Fibroblast of skin of abdomen (primary cell): ENCODE measurements at regions not wholly inside any gene's neighbourhood (a gene's known extent, or its start where the extent isn't known, plus 50 kb on each side); places are given as distances from the start of the nearest gene placed in this dataset.

Experiments used
- DNase-seq: peaks from one replicate; pipeline ENCODE4 v3.0.0-alpha.2; 2013

DNA sequence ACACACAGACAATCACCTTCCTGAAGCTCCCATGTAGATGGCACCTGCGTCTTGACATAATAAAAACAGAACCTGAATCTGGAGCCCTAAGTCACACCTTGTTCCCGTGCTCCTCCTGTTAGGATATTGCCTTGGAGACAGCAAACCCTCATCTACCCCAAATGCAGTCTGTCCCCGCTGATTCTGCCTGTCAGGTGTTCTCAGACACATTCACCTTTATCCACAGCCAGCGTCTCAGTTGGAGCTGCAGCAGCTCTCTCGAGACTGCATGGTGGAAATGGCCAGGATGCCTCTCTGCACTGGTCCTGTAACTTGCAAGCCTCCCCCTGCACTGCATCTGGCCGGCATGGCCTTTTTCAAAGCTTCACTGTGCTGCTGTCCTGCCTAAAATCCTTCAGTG lies 218.0 kb upstream of the ZNF32 start:
- no peak for DNase-seq

DNA sequence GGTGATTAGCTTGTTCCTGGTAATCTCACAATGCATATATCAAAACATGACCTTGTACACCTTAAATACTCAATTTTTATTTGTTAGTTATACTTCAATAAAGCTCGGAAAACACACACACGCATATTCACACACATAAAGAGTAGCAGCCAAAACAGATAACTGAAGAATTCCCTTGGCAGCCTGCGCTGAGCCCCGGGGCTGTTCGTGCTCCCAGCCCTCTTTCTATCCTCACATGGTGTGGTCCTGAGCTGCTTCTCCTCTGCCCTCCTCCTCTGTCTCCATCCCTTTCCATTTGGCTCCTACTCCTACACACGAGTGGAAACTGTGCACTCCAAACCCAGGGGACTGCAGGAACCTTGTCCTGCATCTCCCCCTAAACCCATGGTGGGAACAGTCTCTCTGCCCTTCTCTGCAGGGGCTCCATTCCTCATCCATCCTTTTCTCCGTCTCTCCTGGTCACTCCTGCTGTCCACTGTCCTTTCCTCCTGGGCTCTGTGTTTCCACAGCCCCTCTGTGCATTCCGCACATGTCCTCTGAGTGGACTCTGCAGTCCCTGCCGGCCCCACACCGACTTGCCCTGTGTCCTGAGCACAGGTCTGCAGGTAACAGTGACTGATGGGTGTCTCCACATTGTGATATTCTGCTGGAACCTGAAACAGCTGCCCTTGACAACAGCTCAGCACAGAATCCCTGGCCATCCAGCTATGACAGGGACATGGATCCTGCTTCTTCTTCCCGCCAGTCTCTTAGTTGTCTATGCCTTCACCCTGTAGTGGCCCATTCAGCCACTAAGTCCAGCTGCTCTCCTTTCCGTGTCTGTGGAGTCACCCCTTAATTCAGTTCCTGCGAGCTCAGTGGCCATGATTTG lies 216.8 kb upstream of the ZNF32 start:
- DNase-seq, result no peak

DNA sequence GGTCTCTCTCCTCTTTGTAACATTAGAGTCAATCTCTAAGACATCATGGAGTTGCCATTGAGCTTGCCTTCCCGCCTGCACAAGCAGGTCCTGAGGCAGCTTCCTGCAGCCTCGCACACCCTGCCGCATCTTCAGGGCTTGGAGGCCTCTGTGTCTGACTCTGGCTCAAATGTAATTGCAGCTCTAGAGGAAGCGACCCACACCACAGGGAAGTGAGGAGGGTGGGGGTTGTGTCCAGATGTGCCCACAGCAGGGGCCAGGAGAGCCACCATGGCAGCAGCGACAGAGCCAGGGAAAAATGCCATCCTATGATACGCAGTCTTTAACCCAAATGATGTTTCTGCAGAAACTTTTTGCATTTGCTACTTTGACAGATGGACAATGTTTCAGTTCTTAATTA lies 216.0 kb upstream of the ZNF32 start:
- DNase-seq, result no peak

DNA sequence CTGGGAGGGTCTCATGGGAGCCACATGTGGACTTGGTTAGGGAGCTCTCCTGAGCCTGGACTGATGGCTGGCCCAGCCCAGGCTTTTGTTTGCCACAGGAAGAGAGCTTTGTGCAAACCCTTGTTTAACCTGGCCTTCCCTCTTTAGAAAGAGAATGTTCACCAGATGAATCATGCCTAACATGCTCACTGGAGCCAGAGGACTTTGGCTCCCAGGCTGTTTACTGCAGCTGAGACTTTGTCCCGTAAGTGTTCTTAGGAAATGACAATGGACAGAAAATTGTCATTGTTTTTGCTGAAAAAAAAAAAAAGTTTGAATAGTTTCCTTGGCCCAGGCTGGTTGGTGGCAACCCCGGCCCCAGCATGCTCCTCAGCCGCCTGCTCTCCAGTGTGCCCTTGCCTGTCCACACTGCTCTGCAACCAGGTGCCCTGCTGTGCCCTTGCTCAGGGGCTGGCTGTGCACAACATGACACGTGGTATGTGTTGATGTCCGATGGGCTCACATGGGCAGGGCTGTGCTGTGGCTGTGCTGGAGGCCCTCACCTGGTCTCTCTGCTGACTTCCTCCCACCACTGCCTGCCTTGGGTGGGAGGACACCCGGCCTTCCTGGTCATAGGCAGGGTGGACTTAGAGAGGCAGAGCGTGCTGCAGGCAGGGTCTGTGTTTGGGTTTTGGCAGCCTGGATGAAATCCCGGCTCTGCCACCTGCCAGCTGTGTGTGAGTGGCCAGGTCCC lies 215.3 kb upstream of the ZNF32 start:
- DNase-seq, result peak; percentile 86

DNA sequence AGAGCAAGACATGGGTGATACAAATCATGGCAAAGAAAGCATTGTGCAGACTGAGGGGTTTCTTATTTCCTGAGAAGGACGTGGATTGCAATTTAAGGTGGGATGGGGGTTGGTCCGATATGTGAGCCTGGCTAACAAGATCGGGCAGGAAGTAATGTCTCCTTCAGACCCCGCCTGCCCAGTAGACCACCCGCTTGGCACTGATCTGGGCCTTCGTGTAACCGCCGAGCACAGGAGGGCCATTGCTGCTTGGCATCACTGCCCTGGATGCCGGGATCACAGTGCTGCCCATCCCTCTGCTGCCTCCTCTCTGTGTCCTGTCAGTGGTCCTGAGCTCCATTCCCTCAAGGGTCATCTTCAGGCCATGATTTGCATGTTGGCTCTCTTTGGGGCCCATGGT lies 214.6 kb upstream of the ZNF32 start:
- DNase-seq, result no peak

DNA sequence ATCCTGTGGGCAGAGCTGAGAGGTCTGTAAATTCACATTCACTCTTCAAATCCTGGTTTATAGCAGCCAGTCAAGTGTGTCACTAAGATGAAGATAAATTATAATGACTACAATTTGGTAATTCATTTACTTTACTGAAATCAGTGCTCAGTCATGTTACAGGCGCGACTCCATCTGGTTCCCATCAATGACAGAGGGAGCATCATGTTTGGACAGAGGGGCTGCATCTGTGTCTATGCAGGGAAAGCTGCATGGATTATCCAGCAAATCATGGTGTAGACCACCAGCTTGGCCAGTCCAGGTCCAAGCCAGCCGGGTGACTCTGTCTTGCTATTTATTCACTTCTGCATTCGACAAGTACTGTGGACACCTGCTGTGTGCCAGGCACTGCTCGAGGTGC lies 214.1 kb upstream of the ZNF32 start:
- no peak for DNase-seq

DNA sequence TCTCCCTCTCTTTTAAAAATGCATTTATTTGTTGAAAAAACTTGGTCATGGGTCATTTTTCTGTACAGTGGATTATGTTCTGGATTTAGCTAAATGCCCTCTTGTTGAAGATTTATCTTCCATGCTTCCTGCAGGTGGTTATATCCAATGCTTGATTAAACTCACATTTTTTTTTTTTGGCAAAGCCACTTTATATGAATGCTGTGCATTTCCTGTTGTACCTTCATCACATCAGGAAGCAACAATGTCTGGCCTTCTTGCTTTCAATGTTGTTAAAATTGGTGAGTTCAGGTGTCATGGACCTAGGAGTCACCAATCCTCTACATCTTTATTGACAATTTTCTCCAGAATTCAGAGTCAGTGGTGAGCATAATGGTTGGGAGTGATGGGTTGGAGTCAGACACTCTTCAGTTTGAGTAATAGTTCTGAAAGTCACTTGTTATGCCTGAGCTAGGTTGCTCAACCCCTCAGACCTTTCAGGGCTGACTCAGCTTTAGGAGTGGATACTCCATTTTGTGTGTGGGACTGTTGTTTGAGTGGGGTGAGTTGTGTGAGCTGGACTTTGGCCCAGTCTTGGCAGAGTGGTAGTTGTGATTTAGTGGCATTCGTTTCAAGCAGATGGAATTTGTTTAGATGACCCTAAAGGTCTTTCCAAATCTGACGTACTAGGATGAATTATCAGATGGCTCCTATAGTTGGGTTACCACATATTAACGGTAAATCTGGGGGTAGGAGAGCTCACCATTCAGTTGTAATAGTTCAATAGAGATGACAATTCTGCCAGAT lies 213.5 kb upstream of the ZNF32 start:
- peak; percentile 99 for DNase-seq

DNA sequence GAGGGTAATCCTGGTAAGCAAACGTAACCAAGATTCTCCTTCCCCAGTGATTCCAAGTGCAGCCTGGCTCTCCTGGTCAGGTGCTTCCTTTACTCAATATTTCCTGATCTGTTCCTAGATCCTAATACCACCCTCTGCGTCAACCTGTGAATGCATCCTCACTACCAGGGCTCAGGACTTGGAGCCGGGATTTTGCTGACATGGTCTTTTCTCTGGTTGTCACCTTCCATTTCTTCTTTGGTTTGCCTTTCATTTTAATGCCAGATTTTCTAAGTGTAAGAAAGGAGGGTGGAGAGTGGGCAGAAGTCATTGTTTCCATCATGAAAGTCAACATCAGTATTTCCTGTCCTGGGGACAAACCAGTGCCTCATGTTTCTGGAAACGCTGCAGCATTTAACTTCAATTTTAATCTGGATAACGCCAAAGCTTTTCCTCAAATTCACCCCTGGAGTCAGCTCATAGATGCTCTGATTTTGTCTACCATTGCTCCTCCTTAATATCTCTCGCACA lies 210.4 kb upstream of the ZNF32 start:
- no peak for DNase-seq

DNA sequence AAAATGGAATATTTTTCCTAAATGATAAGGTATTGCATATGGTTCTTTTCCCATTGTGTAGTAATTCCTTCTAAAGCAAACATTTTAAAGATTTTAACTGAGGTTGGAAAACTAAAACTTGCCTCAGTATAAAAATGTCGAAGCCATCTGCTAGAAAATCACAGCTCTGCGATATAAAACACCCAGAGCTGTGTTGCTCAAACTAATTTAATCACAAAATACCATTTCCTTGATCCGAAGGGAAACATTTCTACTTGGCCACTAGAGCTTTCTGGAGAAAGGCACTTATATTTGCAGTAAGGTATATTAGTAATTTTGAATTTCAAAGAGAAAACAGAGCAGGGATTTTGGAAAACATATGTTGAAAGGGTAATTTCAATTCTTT lies 209.2 kb upstream of the ZNF32 start:
- no peak for DNase-seq

DNA sequence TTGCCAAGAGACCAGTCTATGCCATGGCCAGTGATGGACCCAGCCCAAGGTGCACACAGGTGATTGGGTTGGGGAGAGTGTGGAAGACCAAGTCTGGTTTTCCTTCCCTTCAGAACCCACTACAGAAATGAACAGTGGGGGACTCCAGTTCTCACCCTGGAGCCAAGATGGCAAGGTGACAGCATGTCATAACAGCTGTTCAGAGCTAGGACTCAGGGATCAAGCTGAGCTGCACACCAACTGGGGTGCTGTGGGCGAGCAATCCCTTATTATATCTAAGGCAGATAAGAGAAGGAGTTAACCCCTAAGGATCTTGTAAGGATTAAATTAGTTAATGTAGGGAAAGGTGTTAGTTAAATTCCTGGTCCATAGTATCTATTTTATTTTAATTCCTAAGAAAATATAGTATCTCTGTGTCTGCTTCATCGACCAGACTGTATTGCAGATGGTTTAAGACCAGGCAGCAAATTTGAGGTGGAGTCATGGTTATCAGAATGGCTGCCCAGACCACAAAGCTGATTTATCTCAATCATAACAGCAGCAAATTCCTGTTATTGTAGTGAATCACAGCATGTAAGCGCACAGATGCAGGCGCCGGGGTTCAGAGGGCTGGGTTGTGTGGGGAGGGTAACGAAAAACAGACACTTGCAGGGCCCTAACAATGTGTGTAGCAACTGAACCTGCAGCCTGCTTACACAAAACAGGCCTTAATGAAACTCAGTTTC lies 208.7 kb upstream of the ZNF32 start:
- DNase-seq, result peak; percentile 96

DNA sequence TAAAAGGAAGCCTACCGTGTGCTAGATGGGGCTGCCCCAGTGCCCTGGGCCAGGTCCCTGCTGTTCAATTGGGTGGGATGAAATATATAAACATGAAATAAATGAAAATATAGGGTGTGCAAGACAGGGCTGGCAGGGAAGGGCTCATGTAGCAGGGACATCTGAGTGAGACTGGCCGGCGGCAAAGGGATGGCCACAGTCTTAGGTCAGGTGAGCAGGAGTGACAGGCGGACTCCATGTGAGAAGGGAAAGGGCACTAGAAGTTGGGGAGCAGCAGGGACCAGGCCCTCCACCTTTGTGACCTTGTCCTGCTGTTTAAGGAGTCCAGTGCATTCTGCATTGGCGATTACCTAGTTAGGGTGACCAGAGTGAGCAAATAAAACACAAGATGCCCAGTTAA lies 207.6 kb upstream of the ZNF32 start:
- no peak for DNase-seq

DNA sequence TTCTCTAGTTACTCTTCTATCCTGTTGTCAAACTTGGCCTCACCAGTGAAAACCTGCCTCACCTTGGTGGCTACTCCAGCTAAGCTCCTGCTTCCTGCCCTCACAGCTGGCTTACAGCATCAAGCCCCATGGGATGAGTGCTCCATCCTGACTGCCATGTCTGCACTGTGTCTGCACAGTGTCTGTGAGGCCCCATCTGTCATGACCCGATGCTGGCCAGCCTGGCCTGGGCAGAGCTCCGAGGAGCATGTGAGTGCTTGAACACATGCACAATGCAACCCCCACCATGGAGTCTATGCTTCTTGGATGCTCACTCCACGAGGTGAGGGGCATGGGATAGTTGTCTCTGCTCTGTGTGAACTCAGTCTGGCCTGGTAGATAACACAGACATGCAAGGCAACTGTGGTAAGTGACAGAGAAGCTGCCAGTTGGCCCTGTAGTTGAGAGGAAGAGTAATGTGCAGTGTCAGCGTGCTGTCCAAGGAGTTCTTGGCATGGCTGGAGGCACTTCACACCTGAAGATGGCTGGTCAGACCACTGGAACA lies 207.1 kb upstream of the ZNF32 start:
- no peak for DNase-seq

DNA sequence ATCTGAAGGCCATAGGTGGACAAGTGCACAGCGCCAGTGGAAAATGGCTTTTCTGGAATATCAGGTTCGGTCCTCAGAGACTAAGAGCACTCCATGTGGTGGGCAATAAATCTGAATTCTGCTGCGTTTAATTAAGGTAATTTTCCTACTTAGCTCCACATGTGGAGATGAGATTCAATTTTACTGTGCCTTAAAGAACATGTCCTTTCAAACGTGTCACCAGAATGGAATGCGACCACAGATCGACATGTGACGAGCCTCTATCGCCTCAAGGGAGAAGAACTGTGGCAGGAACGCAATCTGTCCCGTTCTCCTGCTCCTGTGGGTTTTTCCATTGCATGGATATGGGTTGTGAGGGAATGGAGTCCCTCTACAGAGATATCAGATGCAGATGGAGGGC lies 205.3 kb upstream of the ZNF32 start:
- peak; percentile 93 for DNase-seq

DNA sequence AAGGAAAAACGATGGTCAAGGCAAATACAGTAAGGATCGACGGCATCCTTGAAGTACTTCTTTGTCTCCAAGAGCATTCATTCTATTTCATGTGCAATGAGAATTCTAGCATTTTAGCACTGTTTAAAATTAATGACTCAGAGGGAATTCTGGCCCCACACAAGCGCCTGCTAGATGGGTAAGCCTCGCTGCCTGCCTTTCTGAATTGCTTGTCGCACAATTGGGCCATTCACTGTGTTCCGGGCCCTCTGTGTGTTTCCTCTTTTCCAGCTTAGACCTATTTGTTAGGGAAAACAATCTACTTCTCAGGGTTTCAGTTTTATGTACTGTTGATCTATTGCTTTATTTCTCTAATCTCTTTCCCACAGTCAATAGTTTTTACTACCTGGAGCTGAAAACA lies 204.7 kb upstream of the ZNF32 start:
- DNase-seq, result peak; percentile 35

DNA sequence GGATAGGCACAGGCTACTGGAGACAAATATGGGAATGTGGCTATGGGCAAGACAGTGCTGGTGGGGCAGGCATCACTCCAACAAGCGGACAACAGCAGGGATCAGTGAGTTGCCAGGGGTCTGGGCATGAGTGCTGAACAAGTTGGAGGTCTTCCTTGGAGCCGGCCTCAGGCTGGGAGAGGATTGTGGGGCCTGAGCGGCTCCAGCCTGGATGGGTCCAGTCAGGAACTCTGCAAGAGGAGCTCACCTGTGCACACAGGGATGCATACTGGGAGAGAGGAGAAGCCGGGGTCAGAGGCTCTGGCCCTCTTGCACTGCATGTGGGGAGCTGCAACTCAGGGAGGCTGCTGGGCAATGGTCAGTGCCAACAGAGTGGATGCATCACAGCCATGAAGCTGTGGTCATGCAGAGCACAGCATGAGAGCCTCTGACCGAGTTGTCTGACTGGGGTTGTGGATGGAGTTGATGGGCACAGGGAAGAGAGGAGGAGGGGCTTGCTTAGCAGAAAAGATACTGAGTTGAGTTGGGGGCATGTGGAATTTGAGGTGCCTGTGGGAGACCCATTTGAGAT lies 204.0 kb upstream of the ZNF32 start:
- no peak for DNase-seq

DNA sequence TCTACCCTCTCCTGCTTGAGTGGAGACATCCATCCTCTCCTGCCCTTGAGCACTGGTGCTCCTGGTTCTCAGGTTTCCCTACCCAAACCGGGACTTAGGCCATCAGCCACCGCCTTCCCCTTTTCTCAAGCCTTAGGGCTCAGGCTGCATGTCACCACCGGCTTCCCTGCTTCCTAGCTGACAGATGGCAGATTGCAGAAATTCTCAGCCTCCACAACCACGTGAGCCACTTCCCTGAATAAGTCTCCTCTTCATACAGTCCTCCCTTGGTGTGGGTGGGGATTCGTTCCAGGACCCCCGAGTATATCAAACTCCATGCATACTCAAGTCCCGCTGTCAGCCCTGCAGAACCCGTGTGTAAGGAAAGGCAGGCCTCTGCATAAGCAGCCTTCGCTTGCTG lies 203.5 kb upstream of the ZNF32 start:
- no peak for DNase-seq

DNA sequence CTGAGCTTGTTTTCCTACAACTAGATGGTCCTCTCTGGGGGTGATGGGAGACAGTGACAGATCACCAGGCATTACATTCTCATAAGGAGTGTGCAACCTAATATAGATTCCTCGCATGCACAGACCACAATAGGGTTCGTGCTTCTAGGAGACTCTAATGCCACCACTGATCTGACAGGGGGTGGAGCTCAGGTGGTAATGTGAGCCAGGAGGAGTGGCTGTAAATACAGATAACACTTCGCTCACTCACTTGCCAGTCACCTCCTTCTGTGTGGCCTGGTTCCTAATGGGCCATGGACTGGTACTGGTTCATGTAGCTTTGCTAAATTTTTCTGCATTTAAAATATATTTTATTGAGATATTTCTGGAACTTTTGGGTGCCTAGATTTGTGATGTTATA lies 202.3 kb upstream of the ZNF32 start:
- DNase-seq, result no peak

DNA sequence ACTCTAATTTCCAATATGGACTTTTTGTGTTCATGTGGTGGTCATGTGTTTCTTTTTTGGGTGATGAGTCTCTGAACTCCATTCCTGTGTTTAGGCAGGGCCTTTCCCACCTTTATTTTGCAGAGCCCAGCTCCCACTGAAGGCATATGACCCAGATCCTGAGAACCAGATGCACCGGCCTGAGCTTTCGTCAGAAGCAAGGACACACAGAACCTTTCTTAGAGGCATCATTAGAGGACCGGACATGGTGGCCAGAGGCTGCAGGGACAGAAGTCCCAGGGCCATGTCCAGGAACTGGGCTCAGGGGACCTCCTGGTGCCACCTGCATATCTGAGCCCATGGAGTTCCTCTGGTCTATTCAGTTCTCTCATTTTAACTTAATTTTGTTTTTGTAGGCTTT lies 200.9 kb upstream of the ZNF32 start:
- no peak for DNase-seq

DNA sequence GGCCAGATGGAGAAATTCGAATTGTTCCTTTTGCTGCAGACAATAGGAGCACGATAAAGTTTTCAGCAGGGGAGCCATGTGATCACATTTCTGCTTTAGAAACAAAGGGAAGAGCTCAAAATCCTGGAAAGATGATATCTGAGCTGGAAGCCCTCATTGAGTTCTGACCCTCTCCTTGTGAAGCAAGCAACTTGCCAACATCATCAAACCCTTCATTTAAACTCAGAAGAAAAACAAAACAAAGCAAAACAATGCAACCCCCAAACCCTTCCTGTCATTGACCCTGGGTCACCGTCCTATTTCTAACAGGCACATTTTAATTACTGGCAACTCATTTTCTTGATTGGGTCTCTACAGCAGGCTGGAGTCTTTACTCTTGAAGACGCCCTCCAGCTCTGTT lies 198.3 kb upstream of the ZNF32 start:
- no peak for DNase-seq

DNA sequence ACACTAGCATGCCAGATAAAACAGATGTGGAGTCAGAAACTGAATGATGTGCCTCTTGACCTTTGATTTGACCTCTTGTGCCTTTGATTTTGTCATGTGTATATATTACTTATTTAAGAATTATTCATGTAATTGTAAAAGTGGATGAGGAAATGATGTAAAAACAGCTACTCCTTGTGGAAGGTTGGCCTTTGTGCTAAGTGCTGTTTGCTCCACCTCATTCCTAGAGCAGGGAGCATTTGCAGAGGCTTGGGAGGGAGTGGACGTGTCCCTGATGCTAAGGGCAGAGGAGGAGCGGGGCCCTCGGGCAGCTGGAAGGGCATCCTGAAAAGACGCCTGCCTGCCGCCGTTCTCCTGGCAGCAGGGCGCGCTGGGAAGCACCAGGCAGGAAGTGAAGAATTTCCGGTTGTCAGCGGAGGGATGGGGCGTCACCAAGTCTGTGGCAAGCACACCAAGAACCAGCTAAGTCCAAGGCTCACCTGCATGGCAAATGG lies 197.6 kb upstream of the ZNF32 start:
- peak; percentile 85 for DNase-seq

DNA sequence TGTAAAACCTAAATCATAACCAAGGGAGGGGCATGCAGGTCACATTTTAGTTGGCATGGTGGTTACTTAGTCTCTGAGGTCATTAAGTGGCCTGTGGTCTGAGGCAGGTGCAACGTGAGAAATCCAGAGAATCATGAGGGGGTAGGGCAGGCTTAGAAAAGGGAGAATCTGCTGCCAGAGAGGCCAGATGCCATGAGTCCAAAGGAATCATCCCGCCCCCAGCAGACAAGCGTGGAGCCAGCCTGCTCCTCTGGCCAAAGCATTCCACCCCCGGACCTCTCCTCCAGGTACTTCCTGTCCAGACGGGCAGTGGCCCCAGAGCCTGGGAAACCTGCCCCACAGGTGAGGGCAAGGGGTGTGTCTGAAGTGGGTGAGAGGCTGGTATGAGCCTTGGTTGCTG lies 196.4 kb upstream of the ZNF32 start:
- DNase-seq, result no peak

DNA sequence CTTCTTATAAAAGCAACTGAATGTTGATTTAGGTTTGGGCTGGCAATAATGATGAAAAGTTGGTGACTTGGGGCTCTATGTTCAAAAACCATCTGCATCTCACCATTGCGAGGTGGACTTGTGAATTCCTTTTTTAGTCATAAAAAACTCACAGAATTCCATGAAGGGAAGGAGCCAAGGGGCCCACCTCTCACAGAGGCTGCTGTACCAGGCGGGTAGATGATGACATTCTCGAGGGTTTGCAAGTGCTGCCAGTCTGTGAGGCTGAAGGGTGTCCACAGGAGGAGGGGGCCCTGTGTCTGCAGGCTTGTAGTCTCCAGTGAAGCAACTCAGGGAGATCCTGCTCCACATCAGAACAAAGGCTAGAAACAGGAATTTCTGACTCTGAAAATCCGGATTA lies 195.5 kb upstream of the ZNF32 start:
- peak; percentile 73 for DNase-seq
